ENCODE measurements at regions not wholly inside any gene's neighbourhood (a gene's known extent, or its start where the extent isn't known, plus 50 kb on each side); places are given as distances from the start of the nearest gene placed in this dataset.

DNA sequence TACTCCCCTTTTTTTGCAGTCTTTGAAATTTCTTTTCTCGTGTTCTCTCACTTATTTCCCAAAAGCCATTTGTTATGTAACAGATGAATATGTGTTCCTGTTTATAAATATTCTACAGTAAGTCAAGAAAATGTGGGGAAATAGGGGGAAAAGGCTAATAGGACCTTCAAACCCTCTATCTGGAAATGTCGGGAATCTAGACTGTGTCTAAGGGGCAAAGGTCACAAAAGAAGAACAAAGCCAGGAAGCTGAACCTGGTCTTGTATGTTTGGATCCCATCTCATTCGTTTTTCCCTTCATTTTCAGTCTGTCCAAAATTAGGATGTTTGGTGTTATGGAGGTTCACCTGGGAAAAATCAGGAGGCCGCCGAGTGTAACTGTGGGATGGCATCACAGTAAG is 490.3 kb downstream of the NR2F1-AS1 start:
- DNase-seq = no peak
- Mint-ChIP-seq H3K9me3 (ENCODE audit: low read depth, unreplicated experiment) (peaks cover 6% of the 10 kb centered on the region), H3K36me3 (ENCODE audit: insufficient read depth, unreplicated experiment) (no peaks in the 10 kb centered on the region), H3K4me3 (ENCODE audit: low read depth, unreplicated experiment) (no peak overlapping the region), H3K27ac (ENCODE audit: unreplicated experiment) (no peak overlapping the region), H3K4me1 (ENCODE audit: low read depth, unreplicated experiment) (peaks cover 12% of the 10 kb centered on the region), H3K27me3 (ENCODE audit: unreplicated experiment) (no peaks in the 10 kb centered on the region)
- CTCF ChIA-PET = interaction anchor here (0.6 kb wide), 1 partner anchor 1647 kb away, joined by 3 read pairs; no protein-coding TSS in a partner anchor
- BruUV-seq (replicated peaks) = no TSS peak
- TF ChIP-seq, protein P1, sequence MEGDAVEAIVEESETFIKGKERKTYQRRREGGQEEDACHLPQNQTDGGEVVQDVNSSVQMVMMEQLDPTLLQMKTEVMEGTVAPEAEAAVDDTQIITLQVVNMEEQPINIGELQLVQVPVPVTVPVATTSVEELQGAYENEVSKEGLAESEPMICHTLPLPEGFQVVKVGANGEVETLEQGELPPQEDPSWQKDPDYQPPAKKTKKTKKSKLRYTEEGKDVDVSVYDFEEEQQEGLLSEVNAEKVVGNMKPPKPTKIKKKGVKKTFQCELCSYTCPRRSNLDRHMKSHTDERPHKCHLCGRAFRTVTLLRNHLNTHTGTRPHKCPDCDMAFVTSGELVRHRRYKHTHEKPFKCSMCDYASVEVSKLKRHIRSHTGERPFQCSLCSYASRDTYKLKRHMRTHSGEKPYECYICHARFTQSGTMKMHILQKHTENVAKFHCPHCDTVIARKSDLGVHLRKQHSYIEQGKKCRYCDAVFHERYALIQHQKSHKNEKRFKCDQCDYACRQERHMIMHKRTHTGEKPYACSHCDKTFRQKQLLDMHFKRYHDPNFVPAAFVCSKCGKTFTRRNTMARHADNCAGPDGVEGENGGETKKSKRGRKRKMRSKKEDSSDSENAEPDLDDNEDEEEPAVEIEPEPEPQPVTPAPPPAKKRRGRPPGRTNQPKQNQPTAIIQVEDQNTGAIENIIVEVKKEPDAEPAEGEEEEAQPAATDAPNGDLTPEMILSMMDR (IDR thresholded peaks at IDR 0.05; ENCODE audit: unreplicated experiment) = no peak
- intact Hi-C loops (cut with micrococcal nuclease; ENCODE audit: unreplicated experiment) = loop anchor here (5.0 kb wide), 1 partner anchor 492 kb away; the partner anchor contains the start of genes NR2F1 and NR2F1-AS1

DNA sequence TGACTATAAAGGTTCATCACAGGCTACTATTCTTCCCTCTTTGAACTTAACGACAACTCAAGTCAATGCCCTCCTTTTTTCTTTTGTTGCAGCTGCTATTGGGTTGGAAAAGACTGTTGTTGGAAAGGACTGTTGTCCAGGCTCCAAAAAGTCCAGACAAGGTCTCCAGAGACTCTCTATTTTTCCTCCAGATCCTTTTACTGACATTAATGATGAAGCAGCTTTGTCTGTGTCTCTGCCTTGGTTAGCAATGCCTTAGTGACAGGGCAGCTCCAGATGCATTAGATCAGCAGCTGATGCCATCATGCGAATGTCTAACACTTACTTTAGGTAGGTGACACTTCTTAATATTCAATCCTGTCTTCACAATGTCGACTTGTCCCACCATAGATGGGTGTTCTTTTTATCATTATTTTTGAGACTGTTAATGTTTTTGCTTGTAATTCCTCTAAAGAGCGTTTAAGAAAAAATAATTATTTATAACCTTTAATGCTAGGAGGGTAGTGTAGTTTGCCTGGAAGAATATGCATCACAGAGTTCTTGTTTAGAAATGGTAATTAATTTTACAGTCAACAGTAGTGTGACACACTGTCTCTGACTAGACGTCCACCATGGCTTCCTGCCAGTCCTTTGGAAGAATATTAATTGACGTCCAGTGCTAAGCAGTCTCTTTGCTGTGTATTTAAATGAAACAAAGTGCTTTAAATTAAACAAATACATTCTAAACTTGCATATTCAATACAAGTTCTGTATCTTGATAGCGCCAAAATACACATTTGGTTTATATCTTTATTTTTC is 492.2 kb downstream of the NR2F1-AS1 start:
- CTCF ChIA-PET = no interaction called here
- Mint-ChIP-seq H3K4me3 (ENCODE audit: low read depth, unreplicated experiment) (no peak overlapping the region), H3K4me1 (ENCODE audit: low read depth, unreplicated experiment) (peaks cover 12% of the 10 kb centered on the region), H3K27ac (ENCODE audit: unreplicated experiment) (no peak overlapping the region), H3K36me3 (ENCODE audit: insufficient read depth, unreplicated experiment) (no peaks in the 10 kb centered on the region), H3K27me3 (ENCODE audit: unreplicated experiment) (no peaks in the 10 kb centered on the region), H3K9me3 (ENCODE audit: low read depth, unreplicated experiment) (peaks cover 6% of the 10 kb centered on the region)
- TF ChIP-seq, protein P1 (IDR thresholded peaks at IDR 0.05; ENCODE audit: unreplicated experiment) = no peak
- no TSS peak for BruUV-seq (replicated peaks)
- intact Hi-C loops (cut with micrococcal nuclease; ENCODE audit: unreplicated experiment) = no loop called here
- DNase-seq = no peak

DNA sequence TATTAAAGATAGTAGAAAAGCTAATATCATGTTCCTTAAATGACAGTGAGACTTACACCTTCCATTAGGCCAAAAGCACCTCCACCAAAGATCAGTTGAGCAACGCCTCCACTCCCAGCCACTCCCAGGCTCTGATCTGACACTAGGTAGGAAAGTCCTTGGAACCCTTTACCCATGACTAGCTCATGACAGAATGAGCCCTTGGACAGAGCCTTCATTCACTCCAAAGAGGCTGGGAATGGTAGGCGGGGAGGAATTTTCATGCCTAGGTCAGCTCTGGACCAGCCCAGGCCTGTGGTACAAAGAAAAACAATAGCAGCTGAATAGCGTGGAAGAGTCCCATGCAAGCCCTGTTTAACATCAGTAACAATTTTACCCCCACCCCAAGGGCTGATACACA is 493.7 kb downstream of the NR2F1-AS1 start:
- peaks cover 7% of the 10 kb centered on the region for H3K9me3 Mint-ChIP-seq (ENCODE audit: low read depth, unreplicated experiment)
- no peak overlapping the region for H3K27ac Mint-ChIP-seq (ENCODE audit: unreplicated experiment)
- DNase-seq = no peak
- H3K4me3 Mint-ChIP-seq (ENCODE audit: low read depth, unreplicated experiment) = no peak overlapping the region
- intact Hi-C loops (cut with micrococcal nuclease; ENCODE audit: unreplicated experiment) = no loop called here
- no peaks in the 10 kb centered on the region for H3K27me3 Mint-ChIP-seq (ENCODE audit: unreplicated experiment)
- H3K4me1 Mint-ChIP-seq (ENCODE audit: low read depth, unreplicated experiment) = peaks cover 3% of the 10 kb centered on the region
- CTCF ChIA-PET = interaction anchor here (0.7 kb wide), 1 partner anchor 856 kb away, joined by 3 read pairs; no protein-coding TSS in a partner anchor
- TF ChIP-seq, protein P1 (IDR thresholded peaks at IDR 0.05; ENCODE audit: unreplicated experiment) = no peak
- H3K36me3 Mint-ChIP-seq (ENCODE audit: insufficient read depth, unreplicated experiment) = no peaks in the 10 kb centered on the region
- BruUV-seq (replicated peaks) = no TSS peak

DNA sequence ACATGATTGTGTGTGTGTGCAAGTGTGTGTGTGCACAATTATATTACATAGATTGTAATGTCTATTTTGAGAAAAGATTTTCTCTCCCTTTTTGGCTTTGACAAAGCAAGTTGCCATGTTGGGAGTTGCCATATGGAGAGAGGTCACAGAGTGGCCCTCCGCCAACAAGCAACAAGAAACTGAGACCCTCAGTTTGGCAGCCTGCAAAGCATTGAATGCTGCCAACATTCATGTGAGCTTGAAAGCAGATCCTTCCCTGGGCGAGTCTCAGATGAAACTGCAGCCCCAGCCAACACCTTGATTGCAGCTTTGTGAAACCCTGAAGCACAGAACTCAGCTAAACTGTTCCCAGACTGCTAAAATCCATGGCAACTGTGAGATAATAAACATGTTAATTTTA is 498.0 kb downstream of the NR2F1-AS1 start:
- H3K36me3 Mint-ChIP-seq (ENCODE audit: insufficient read depth, unreplicated experiment) = peaks cover 9% of the 10 kb centered on the region
- CTCF ChIA-PET = no interaction called here
- BruUV-seq (replicated peaks) = no TSS peak
- peaks cover 8% of the 10 kb centered on the region for H3K9me3 Mint-ChIP-seq (ENCODE audit: low read depth, unreplicated experiment)
- no peaks in the 10 kb centered on the region for H3K27me3 Mint-ChIP-seq (ENCODE audit: unreplicated experiment)
- H3K27ac Mint-ChIP-seq (ENCODE audit: unreplicated experiment) = no peak overlapping the region
- no peak overlapping the region for H3K4me3 Mint-ChIP-seq (ENCODE audit: low read depth, unreplicated experiment)
- DNase-seq = no peak
- H3K4me1 Mint-ChIP-seq (ENCODE audit: low read depth, unreplicated experiment) = peaks cover 27% of the 10 kb centered on the region
- TF ChIP-seq, protein P1 (IDR thresholded peaks at IDR 0.05; ENCODE audit: unreplicated experiment) = no peak
- intact Hi-C loops (cut with micrococcal nuclease; ENCODE audit: unreplicated experiment) = no loop called here
